Right atrium auricular region (tissue), 2 donors: ENCODE measurements at regions not wholly inside any gene's neighbourhood (a gene's known extent, or its start where the extent isn't known, plus 50 kb on each side); places are given as distances from the start of the nearest gene placed in this dataset.

ENCODE experiments used
- DNase-seq: peaks from one replicate; pipeline ENCODE4 v3.0.0-alpha.2; 2019; ENCODE audit warnings: low spot score
- H3K27ac ChIP-seq, 2 donors: fragments of 200-600 bp; sonication (generic); 1 replicate in 1 of 2; 2 replicates in 1 of 2; pipeline ENCODE4 v1.5.1; 2016 to 2019
- H3K27me3 ChIP-seq, 2 donors: fragments of 200-600 bp; sonication (generic); one replicate each; pipeline versions ENCODE4 v1.5.1 to v1.6.0; 2017 to 2019
- H3K36me3 ChIP-seq: fragments of 200-600 bp; sonication (generic); one replicate; pipeline ENCODE4 v1.5.1; 2016
- H3K4me1 ChIP-seq, 2 donors: fragments of 200-600 bp; sonication (generic); one replicate each; pipeline versions ENCODE4 v1.5.1 to v1.6.0; 2017 to 2019
- H3K4me3 ChIP-seq, 2 donors: fragments of 200-600 bp; sonication (generic); 1 replicate in 1 of 2; 2 replicates in 1 of 2; pipeline ENCODE4 v1.5.1; 2017 to 2019; ENCODE audit warnings: mild to moderate bottlenecking in 1 of 2, moderate library complexity in 1 of 2
- H3K9me3 ChIP-seq, 2 donors: fragments of 200-600 bp; sonication (generic); one replicate each; pipeline ENCODE4 v1.5.1; 2019
- CTCF ChIP-seq, 2 donors: fragments of 200-600 bp; sonication (generic); IDR thresholded peaks; one replicate each; pipeline ENCODE4 v1.5.1; 2019; ENCODE audit warnings: antibody characterized with exemption in 2 of 2

GRCh38 chr3:103968131-103968530 lies 1398.6 kb upstream of the ALCAM start:
- TF ChIP-seq CTCF (IDR thresholded peaks at IDR 0.05): no peak
- no peaks in the 10 kb centered on the region for H3K9me3 ChIP-seq

GRCh38 chr3:103968751-103969150 lies 1398.0 kb upstream of the ALCAM start:
- H3K9me3 ChIP-seq: no peaks in the 10 kb centered on the region
- TF ChIP-seq CTCF (IDR thresholded peaks at IDR 0.05): no peak
- no peak overlapping the region for H3K4me3 ChIP-seq
- no peaks in the 10 kb centered on the region for H3K27me3 ChIP-seq
- no peak overlapping the region for H3K27ac ChIP-seq
- no peak for DNase-seq
- H3K4me1 ChIP-seq: no peaks in the 10 kb centered on the region
- H3K36me3 ChIP-seq: no peaks in the 10 kb centered on the region

More at GRCh38 chr3:103968131-103968530, 1398.6 kb upstream of the ALCAM start:
- Histone ChIP-seq H3K4me1 (no peaks in the 10 kb centered on the region), H3K36me3 (no peaks in the 10 kb centered on the region), H3K4me3 (no peak overlapping the region), H3K27me3 (no peaks in the 10 kb centered on the region), H3K27ac (no peak overlapping the region)
- DNase-seq: no peak

- Histone ChIP-seq H3K27ac (no peak overlapping the region), H3K4me1 (no peaks in the 10 kb centered on the region), H3K9me3 (no peaks in the 10 kb centered on the region), H3K4me3 (no peak overlapping the region), H3K36me3 (no peaks in the 10 kb centered on the region), H3K27me3 (no peaks in the 10 kb centered on the region)
- no peak for DNase-seq
- TF ChIP-seq CTCF (IDR thresholded peaks at IDR 0.05): no peak
These were observed 1389.8 kb upstream of the ALCAM start for GRCh38 chr3:103976931-103977339.

GRCh38 chr3:103977417-103977816 lies 1389.3 kb upstream of the ALCAM start:
- no peak for DNase-seq
- TF ChIP-seq CTCF (IDR thresholded peaks at IDR 0.05): no peak
- H3K4me1 ChIP-seq: no peaks in the 10 kb centered on the region
- no peak overlapping the region for H3K4me3 ChIP-seq
- H3K27ac ChIP-seq: no peak overlapping the region
- H3K9me3 ChIP-seq: no peaks in the 10 kb centered on the region
- H3K36me3 ChIP-seq: no peaks in the 10 kb centered on the region
- no peaks in the 10 kb centered on the region for H3K27me3 ChIP-seq

- Histone ChIP-seq H3K27me3 (no peaks in the 10 kb centered on the region), H3K9me3 (no peaks in the 10 kb centered on the region), H3K4me3 (no peak overlapping the region), H3K4me1 (no peaks in the 10 kb centered on the region), H3K36me3 (no peaks in the 10 kb centered on the region), H3K27ac (no peak overlapping the region)
- DNase-seq: no peak
- TF ChIP-seq CTCF (IDR thresholded peaks at IDR 0.05): no peak
These were observed 1375.1 kb upstream of the ALCAM start for GRCh38 chr3:103991461-103992115.

- Histone ChIP-seq H3K27me3 (no peaks in the 10 kb centered on the region), H3K9me3 (no peaks in the 10 kb centered on the region), H3K36me3 (no peaks in the 10 kb centered on the region), H3K4me1 (no peaks in the 10 kb centered on the region), H3K27ac (no peak overlapping the region), H3K4me3 (no peak overlapping the region)
- DNase-seq: no peak
- no peak for TF ChIP-seq CTCF (IDR thresholded peaks at IDR 0.05)
These were observed 1374.2 kb upstream of the ALCAM start for GRCh38 chr3:103992469-103992868.
